HG02938 (cell line): ENCODE measurements at regions not wholly inside any gene's neighbourhood (a gene's known extent, or its start where the extent isn't known, plus 50 kb on each side); places are given as distances from the start of the nearest gene placed in this dataset.
"Not testable (repeated sequence)": the region's sequence is repeated elsewhere in the genome, so short reads cannot be mapped to it uniquely, and the experiment has no call there.

Source experiments
- ATAC-seq: cut with Tn5 transposase; IDR thresholded peaks from one replicate; pipeline ENCODE4 v1.9.1; 2021; ENCODE audit warnings: mild to moderate bottlenecking, moderate library complexity; ENCODE audit not compliant: unreplicated experiment

- ATAC-seq, result no peak
Measured at GRCh38 chr7:91355695-91356435, 91.6 kb downstream of the FZD1 start.

- ATAC-seq, result no peak
Measured at GRCh38 chr7:91356915-91357314, 92.7 kb downstream of the FZD1 start.

GRCh38 chr7:91357379-91357778, 93.1 kb downstream of the FZD1 start:
- ATAC-seq, result no peak

- ATAC-seq, result no peak
Measured at GRCh38 chr7:91357901-91358300, 93.7 kb downstream of the FZD1 start.

GRCh38 chr7:91358303-91358702, 94.1 kb downstream of the FZD1 start:
- no peak for ATAC-seq

- not testable (repeated sequence) for ATAC-seq
Measured at GRCh38 chr7:91365097-91365496, 100.9 kb downstream of the FZD1 start.

- ATAC-seq, result no peak
Measured at GRCh38 chr7:91366091-91366490, 101.9 kb downstream of the FZD1 start.

- no peak for ATAC-seq
Measured at GRCh38 chr7:91367812-91368578, 103.8 kb downstream of the FZD1 start.

GRCh38 chr7:91372323-91372722, 108.1 kb downstream of the FZD1 start:
- no peak for ATAC-seq

GRCh38 chr7:91373111-91373800, 109.0 kb downstream of the FZD1 start:
- ATAC-seq, result no peak

GRCh38 chr7:91374321-91374989, 110.2 kb downstream of the FZD1 start:
- no peak for ATAC-seq

GRCh38 chr7:91375378-91375777, 111.1 kb downstream of the FZD1 start:
- no peak for ATAC-seq

- no peak for ATAC-seq
Measured at GRCh38 chr7:91378131-91378530, 113.9 kb downstream of the FZD1 start.

- no peak for ATAC-seq
Measured at GRCh38 chr7:91379236-91379635, 115.0 kb downstream of the FZD1 start.

- no peak for ATAC-seq
Measured at GRCh38 chr7:91379991-91380390, 115.8 kb downstream of the FZD1 start.

- ATAC-seq, result no peak
Measured at GRCh38 chr7:91383053-91383904, 119.0 kb downstream of the FZD1 start.

GRCh38 chr7:91383905-91384274, 119.7 kb downstream of the FZD1 start:
- no peak for ATAC-seq

GRCh38 chr7:91394757-91395156, 130.5 kb downstream of the FZD1 start:
- ATAC-seq, result not testable (repeated sequence)

GRCh38 chr7:91395313-91395712, 131.1 kb downstream of the FZD1 start:
- not testable (repeated sequence) for ATAC-seq

GRCh38 chr7:91397096-91397495, 132.9 kb downstream of the FZD1 start:
- ATAC-seq, result no peak
